Astrocyte of the cerebellum (primary cell): ENCODE measurements at regions not wholly inside any gene's neighbourhood (a gene's known extent, or its start where the extent isn't known, plus 50 kb on each side); places are given as distances from the start of the nearest gene placed in this dataset.

Experiments
- DNase-seq: peaks from one replicate; pipeline ENCODE4 v3.0.0-alpha.2; 2011; ENCODE audit warnings: low read depth
- H3K4me3 ChIP-seq: 2 replicates; pipeline ENCODE4 v1.5.1; 2011; ENCODE audit warnings: mild to moderate bottlenecking, low read depth, low read length, moderate library complexity
- in situ Hi-C: cut with HindIII; loops from 2 replicates; pipeline ENCODE4 v1.10.0; 2017; ENCODE audit warnings: low sequenced_read_pairs
- TF ChIP-seq, protein P1 (sequence below): IDR thresholded peaks from 2 replicates; pipeline ENCODE4 v1.5.1; 2012; ENCODE audit warnings: low read length, low read depth, moderate library complexity, mild to moderate bottlenecking; ENCODE audit errors: missing control alignments

DNA sequence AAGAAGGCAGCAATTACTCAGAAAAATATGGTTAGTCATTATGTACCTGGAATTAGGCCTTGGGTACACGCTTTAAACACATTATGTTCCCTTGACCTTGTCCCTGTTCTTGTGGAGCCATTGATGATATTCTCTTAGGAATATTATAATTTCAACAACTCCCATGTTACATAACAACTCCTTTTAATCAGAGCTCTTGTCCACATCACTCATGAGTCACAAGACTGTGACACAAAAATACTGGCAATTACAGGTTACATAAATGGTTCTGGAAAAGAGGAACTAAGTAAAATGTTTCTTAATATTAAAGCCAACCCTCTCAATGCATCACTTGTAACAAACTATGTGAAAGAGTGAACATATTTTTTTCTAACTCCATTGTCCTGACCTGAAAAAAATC lies 143.8 kb upstream of the PCLO start:
- TF ChIP-seq, protein P1, sequence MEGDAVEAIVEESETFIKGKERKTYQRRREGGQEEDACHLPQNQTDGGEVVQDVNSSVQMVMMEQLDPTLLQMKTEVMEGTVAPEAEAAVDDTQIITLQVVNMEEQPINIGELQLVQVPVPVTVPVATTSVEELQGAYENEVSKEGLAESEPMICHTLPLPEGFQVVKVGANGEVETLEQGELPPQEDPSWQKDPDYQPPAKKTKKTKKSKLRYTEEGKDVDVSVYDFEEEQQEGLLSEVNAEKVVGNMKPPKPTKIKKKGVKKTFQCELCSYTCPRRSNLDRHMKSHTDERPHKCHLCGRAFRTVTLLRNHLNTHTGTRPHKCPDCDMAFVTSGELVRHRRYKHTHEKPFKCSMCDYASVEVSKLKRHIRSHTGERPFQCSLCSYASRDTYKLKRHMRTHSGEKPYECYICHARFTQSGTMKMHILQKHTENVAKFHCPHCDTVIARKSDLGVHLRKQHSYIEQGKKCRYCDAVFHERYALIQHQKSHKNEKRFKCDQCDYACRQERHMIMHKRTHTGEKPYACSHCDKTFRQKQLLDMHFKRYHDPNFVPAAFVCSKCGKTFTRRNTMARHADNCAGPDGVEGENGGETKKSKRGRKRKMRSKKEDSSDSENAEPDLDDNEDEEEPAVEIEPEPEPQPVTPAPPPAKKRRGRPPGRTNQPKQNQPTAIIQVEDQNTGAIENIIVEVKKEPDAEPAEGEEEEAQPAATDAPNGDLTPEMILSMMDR = no peak
- in situ Hi-C loops = no loop called here
- H3K4me3 ChIP-seq = no peak overlapping the region
- DNase-seq = no peak

DNA sequence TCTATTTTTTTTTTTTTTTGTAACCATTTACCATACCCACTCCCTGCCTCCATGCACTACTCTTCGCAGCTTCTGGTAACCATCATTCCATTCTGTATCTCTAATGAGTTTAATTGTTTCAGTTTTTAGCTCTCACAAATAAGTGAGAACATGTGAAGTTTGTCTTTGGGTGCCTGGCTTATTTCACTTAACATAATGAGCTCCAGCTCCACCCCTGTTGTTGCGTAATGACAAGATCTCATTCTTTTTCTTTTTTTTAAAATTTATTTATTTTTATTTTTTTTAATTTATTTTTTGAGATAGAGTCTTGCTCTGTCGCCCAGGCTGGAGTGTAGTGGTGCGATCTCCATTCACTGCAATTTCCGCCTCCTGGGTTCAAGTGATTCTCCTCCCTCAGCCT lies 142.3 kb upstream of the PCLO start:
- no peak for DNase-seq
- H3K4me3 ChIP-seq = no peak overlapping the region
- TF ChIP-seq, protein P1 = no peak
- in situ Hi-C loops = no loop called here

DNA sequence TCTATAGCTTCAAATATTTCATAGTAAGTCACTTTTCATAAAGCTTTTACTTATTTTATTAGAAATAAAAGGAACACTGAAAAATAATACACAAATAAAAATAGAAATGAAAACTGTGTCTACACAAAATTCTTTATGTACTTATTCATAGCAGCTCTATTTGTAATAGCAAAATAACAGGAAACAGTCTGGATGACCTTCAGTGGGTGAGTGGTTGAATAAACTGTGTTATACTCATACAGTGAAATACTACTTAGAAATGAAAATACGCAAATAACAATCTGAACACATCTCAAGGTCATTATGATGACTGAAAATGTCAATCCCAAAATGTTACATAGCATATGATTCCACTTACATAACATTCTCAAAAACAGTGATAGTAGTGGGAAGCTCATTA lies 138.7 kb upstream of the PCLO start:
- TF ChIP-seq, protein P1 = no peak
- no peak for DNase-seq
- in situ Hi-C loops = loop anchor here (5.0 kb wide), 1 partner anchor 99 kb away; no protein-coding TSS in a partner anchor
- no peak overlapping the region for H3K4me3 ChIP-seq

DNA sequence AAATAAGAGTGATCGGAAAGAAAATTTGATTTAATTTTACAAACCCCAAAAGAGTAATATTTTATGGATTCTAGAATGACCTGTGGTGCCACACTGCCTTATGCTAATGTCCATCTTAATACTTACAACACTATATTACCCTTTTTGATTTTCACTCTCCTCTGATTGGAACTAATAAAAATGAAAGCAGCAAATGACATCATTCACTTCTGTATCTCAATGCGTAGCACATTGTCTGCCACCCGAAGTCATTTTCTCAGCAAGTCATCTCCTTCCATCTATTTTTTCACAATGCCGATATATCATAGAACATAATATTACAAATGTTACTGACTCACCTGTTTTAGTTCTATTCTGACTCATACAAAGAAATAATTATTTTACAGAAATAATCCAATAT lies 127.5 kb upstream of the PCLO start:
- TF ChIP-seq, protein P1 = no peak
- no peak for DNase-seq
- H3K4me3 ChIP-seq = no peak overlapping the region
- in situ Hi-C loops = no loop called here

DNA sequence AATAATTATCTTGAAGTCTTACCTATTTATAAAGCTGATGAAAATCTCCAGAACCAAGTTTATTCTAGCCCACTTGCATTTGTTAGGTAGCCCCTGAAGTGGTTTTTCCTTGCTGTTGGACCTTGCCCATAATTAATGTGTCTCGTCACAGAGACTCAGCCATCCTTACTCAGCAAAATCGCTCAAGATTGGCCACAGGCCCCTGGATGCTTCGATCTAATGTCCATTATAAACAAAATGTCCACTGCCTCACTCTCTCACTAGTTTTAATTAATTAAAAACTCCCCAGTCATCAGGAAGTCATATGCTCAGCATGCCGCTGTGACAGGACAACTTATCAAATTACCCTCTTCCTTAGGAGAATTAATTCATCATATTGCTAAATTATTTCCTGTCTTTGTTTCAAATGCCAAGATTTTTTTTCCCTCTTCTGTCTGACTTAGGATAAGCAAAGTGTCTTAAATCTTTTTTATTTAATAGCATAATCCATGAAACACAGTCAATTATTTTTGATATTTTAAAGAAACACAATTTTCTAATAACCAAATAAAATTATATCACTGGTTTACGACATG lies 126.8 kb upstream of the PCLO start:
- DNase-seq = no peak

DNA sequence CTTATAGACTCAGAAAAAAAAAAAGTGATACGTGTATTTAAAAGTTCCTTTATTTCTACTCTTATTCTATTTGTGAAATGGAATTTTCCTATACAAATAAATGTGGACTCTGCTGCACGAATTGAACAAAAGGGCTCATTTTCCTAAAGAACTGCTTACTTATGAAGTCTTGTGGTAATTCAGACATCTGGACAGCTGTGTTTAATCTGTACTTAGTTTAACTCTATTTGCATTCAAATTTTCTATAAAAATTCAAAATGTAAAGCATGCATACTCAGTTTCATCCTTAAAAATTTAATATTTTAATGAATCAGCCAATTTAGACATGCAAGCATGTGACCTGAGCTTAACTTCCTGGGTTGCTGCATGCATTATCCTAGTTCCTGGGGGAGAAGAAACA lies 118.0 kb upstream of the PCLO start:
- no peak for DNase-seq
- TF ChIP-seq, protein P1 = no peak
- in situ Hi-C loops = no loop called here
- H3K4me3 ChIP-seq = no peak overlapping the region

More for the DNA sequence above, 126.8 kb upstream of the PCLO start:
- no peak overlapping the region for H3K4me3 ChIP-seq
- in situ Hi-C loops = no loop called here
- TF ChIP-seq, protein P1 = no peak

DNA sequence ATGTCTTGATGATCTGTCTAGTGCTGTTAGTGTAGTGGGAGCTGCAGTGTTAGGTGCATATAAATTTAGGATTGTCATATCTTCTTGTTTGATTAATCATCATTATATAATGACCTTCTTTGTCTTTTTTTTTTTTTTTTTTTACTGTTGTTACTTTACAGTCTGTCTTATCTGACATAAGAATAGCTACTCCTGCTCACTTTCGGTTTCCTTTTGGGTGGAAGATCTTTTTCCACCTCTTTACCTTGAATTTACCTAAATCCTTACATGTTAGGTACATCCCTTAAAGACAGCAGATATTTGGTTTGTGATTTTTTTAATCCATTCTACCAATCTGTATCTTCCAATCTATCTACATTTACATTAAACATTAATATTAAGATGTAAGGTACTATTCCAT lies 113.6 kb upstream of the PCLO start:
- H3K4me3 ChIP-seq = no peak overlapping the region
- DNase-seq = no peak
- TF ChIP-seq, protein P1 = no peak
- in situ Hi-C loops = no loop called here
